CD4-positive, CD25-positive, alpha-beta regulatory T cell (primary cell): ENCODE measurements at regions not wholly inside any gene's neighbourhood (a gene's known extent, or its start where the extent isn't known, plus 50 kb on each side); places are given as distances from the start of the nearest gene placed in this dataset.

Experiments used
- ATAC-seq, 2 donors: fragments of 150-1000 bp; cut with Tn5 transposase; one replicate each; pipeline ENCODE4 v1.10.0; 2021; ENCODE audit warnings: low read depth in 2 of 2, moderate number of reproducible peaks in 2 of 2, moderate library complexity in 1 of 2
- DNase-seq, 3 donors: peaks; one replicate each; pipeline versions ENCODE4 v3.0.0 to v3.0.0-alpha.2; 2012 to 2022; ENCODE audit warnings: mixed read lengths in 1 of 3
- H3K27ac ChIP-seq: one replicate; pipeline ENCODE4 v1.7.0; 2013; ENCODE audit warnings: mild to moderate bottlenecking, low read length; ENCODE audit not compliant: insufficient read depth, poor library complexity, severe bottlenecking
- H3K27me3 ChIP-seq: one replicate; pipeline ENCODE4 v1.7.0; 2013; ENCODE audit warnings: low read length; ENCODE audit not compliant: control insufficient read depth, insufficient read depth
- H3K36me3 ChIP-seq: one replicate; pipeline ENCODE4 v1.7.0; 2013; ENCODE audit warnings: mild to moderate bottlenecking, low read length, moderate library complexity; ENCODE audit not compliant: control insufficient read depth, insufficient read depth
- H3K4me1 ChIP-seq: 2 replicates; pipeline ENCODE4 v1.7.0; 2013; ENCODE audit warnings: mild to moderate bottlenecking, low read length; ENCODE audit not compliant: insufficient read depth, control insufficient read depth, poor library complexity, severe bottlenecking
- H3K4me3 ChIP-seq: one replicate; pipeline ENCODE4 v1.7.0; 2013; ENCODE audit warnings: low read depth, mild to moderate bottlenecking, low read length, moderate library complexity
- H3K9me3 ChIP-seq, 2 experiments: 1 replicate in 1 of 2; 2 replicates in 1 of 2; pipeline ENCODE4 v1.7.0; 2013; ENCODE audit warnings: low read length in 2 of 2, mild to moderate bottlenecking in 1 of 2, moderate library complexity in 1 of 2; ENCODE audit not compliant: control insufficient read depth in 2 of 2
- H3K27ac Mint-ChIP-seq, 3 donors: one replicate each; pipeline ENCODE4 v1.8.0; 2020 to 2022; ENCODE audit warnings: mild to moderate bottlenecking in 3 of 3, mixed read lengths in 3 of 3, moderate library complexity in 2 of 3
- H3K27me3 Mint-ChIP-seq: one replicate; pipeline ENCODE4 v1.8.0; 2022; ENCODE audit warnings: mild to moderate bottlenecking, mixed read lengths
- H3K36me3 Mint-ChIP-seq: one replicate; pipeline ENCODE4 v1.8.0; 2020; ENCODE audit warnings: mixed read lengths
- H3K4me1 Mint-ChIP-seq, 4 donors: one replicate each; pipeline ENCODE4 v1.8.0; 2020 to 2022; ENCODE audit warnings: mixed read lengths in 4 of 4, mild to moderate bottlenecking in 1 of 4
- H3K4me3 Mint-ChIP-seq, 4 donors: one replicate each; pipeline ENCODE4 v1.8.0; 2020 to 2022; ENCODE audit warnings: mild to moderate bottlenecking in 4 of 4, mixed read lengths in 4 of 4, moderate library complexity in 3 of 4
- H3K9me3 Mint-ChIP-seq, 7 donors: one replicate each; pipeline ENCODE4 v1.8.0; 2020 to 2022; ENCODE audit warnings: mixed read lengths in 7 of 7, mild to moderate bottlenecking in 3 of 7, moderate library complexity in 2 of 7

GRCh38 chr11:94705419-94705818, 62.7 kb upstream of the AMOTL1 start:
- H3K27ac Mint-ChIP-seq = no peak overlapping the region
- H3K4me3 Mint-ChIP-seq = no peak overlapping the region
- peaks cover 18% of the 10 kb centered on the region for H3K27me3 Mint-ChIP-seq
- H3K36me3 Mint-ChIP-seq = no peaks in the 10 kb centered on the region
- no peaks in the 10 kb centered on the region for H3K4me1 Mint-ChIP-seq
- H3K9me3 ChIP-seq = no peaks in the 10 kb centered on the region
- H3K27ac ChIP-seq = no peak overlapping the region
- DNase-seq = no peak
- H3K27me3 ChIP-seq = peaks cover 3% of the 10 kb centered on the region
- H3K4me3 ChIP-seq = no peak overlapping the region
- no peaks in the 10 kb centered on the region for H3K36me3 ChIP-seq
- H3K9me3 Mint-ChIP-seq = peaks cover 0 to 4% (median 0%) of the 10 kb centered on the region in 7 donors
- no peaks in the 10 kb centered on the region for H3K4me1 ChIP-seq
- ATAC-seq = no peak

- no peaks in the 10 kb centered on the region for H3K36me3 ChIP-seq
- H3K9me3 Mint-ChIP-seq = peaks cover 0 to 4% (median 0%) of the 10 kb centered on the region in 7 donors
- peaks cover 16% of the 10 kb centered on the region for H3K27me3 Mint-ChIP-seq
- no peak for ATAC-seq
- no peaks in the 10 kb centered on the region for H3K4me1 Mint-ChIP-seq
- no peak overlapping the region for H3K27ac ChIP-seq
- H3K9me3 ChIP-seq = no peaks in the 10 kb centered on the region
- no peaks in the 10 kb centered on the region for H3K36me3 Mint-ChIP-seq
- H3K27ac Mint-ChIP-seq = no peak overlapping the region
- no peak for DNase-seq
- no peaks in the 10 kb centered on the region for H3K4me1 ChIP-seq
- no peak overlapping the region for H3K4me3 ChIP-seq
- H3K27me3 ChIP-seq = peaks cover 3% of the 10 kb centered on the region
- no peak overlapping the region for H3K4me3 Mint-ChIP-seq
Measured at GRCh38 chr11:94705891-94706615, 62.1 kb upstream of the AMOTL1 start.

GRCh38 chr11:94708176-94708575, 60.0 kb upstream of the AMOTL1 start:
- Mint-ChIP-seq H3K9me3 (peaks cover 0 to 4% (median 0%) of the 10 kb centered on the region in 7 donors), H3K27me3 (peaks cover 12% of the 10 kb centered on the region), H3K4me3 (no peak overlapping the region), H3K4me1 (no peaks in the 10 kb centered on the region), H3K27ac (no peak overlapping the region), H3K36me3 (no peaks in the 10 kb centered on the region)
- Histone ChIP-seq H3K36me3 (no peaks in the 10 kb centered on the region), H3K4me3 (no peak overlapping the region), H3K4me1 (no peaks in the 10 kb centered on the region), H3K27me3 (no peaks in the 10 kb centered on the region), H3K9me3 (no peaks in the 10 kb centered on the region), H3K27ac (no peak overlapping the region)
- ATAC-seq (no peak), DNase-seq (no peak)

GRCh38 chr11:94708642-94709041, 59.5 kb upstream of the AMOTL1 start:
- H3K36me3 Mint-ChIP-seq = no peaks in the 10 kb centered on the region
- no peaks in the 10 kb centered on the region for H3K36me3 ChIP-seq
- H3K27me3 ChIP-seq = no peaks in the 10 kb centered on the region
- H3K27me3 Mint-ChIP-seq = peaks cover 12% of the 10 kb centered on the region
- H3K4me1 Mint-ChIP-seq = no peaks in the 10 kb centered on the region
- ATAC-seq (no peak), DNase-seq (no peak)
- no peaks in the 10 kb centered on the region for H3K4me1 ChIP-seq
- H3K9me3 Mint-ChIP-seq = peaks cover 0 to 4% (median 0%) of the 10 kb centered on the region in 7 donors
- H3K4me3 ChIP-seq = no peak overlapping the region
- no peak overlapping the region for H3K27ac Mint-ChIP-seq
- H3K4me3 Mint-ChIP-seq = no peak overlapping the region
- H3K9me3 ChIP-seq = no peaks in the 10 kb centered on the region
- no peak overlapping the region for H3K27ac ChIP-seq

- peaks cover 0 to 1% (median 0%) of the 10 kb centered on the region in 7 donors for H3K9me3 Mint-ChIP-seq
- no peak overlapping the region for H3K27ac Mint-ChIP-seq
- Histone ChIP-seq H3K36me3 (no peaks in the 10 kb centered on the region), H3K4me1 (no peaks in the 10 kb centered on the region), H3K9me3 (no peaks in the 10 kb centered on the region), H3K27me3 (peaks cover 8% of the 10 kb centered on the region), H3K4me3 (no peak overlapping the region), H3K27ac (no peak overlapping the region)
- ATAC-seq (no peak), DNase-seq (no peak)
- H3K27me3 Mint-ChIP-seq = peaks cover 25% of the 10 kb centered on the region
- H3K4me1 Mint-ChIP-seq = no peaks in the 10 kb centered on the region
- H3K4me3 Mint-ChIP-seq = no peak overlapping the region
- H3K36me3 Mint-ChIP-seq = no peaks in the 10 kb centered on the region
Measured at GRCh38 chr11:94715225-94715624, 52.9 kb upstream of the AMOTL1 start.

GRCh38 chr11:94717667-94718066, 50.5 kb upstream of the AMOTL1 start:
- Histone ChIP-seq H3K4me1 (no peaks in the 10 kb centered on the region), H3K36me3 (no peaks in the 10 kb centered on the region), H3K9me3 (no peaks in the 10 kb centered on the region), H3K27me3 (peaks cover 14% of the 10 kb centered on the region), H3K4me3 (no peak overlapping the region), H3K27ac (no peak overlapping the region)
- no peak for DNase-seq
- Mint-ChIP-seq H3K4me1 (no peaks in the 10 kb centered on the region), H3K4me3 (no peak overlapping the region), H3K9me3 (peaks cover 0 to 4% (median 0%) of the 10 kb centered on the region in 7 donors), H3K27me3 (peaks cover 28% of the 10 kb centered on the region), H3K27ac (no peak overlapping the region), H3K36me3 (no peaks in the 10 kb centered on the region)
- no peak for ATAC-seq
